ENCODE measurements at regions not wholly inside any gene's neighbourhood (a gene's known extent, or its start where the extent isn't known, plus 50 kb on each side); places are given as distances from the start of the nearest gene placed in this dataset.

GRCh38 chr15:98174841-98175240, 214.3 kb downstream of the ARRDC4 start:
- TF ChIP-seq CTCF (IDR thresholded peaks at IDR 0.05; ENCODE audit: low read length) (no peak), EZH2 (IDR thresholded peaks at IDR 0.05; ENCODE audit: borderline replicate concordance, low read length) (no peak)
